ENCODE measurements at regions not wholly inside any gene's neighbourhood (a gene's known extent, or its start where the extent isn't known, plus 50 kb on each side); places are given as distances from the start of the nearest gene placed in this dataset.

GRCh38 chr1:199685369-199685768 is 342.1 kb upstream of the NR5A2 start:
- in situ Hi-C loops (cut with HindIII; ENCODE audit: low pct_unique_long_range_greater_than_20kb, low sequenced_read_pairs) = no loop called here
- peaks cover 28% of the 10 kb centered on the region for H3K4me1 ChIP-seq (ENCODE audit: control insufficient read depth, insufficient read depth, low read length)
- no peaks in the 10 kb centered on the region for H3K36me3 ChIP-seq (ENCODE audit: control insufficient read depth, insufficient read depth, low read length)
- CTCF ChIA-PET = interaction anchor here (0.6 to 1.0 kb wide), 6 partner anchors 92 to 802 kb away, joined by 3 to 8 read pairs (median 3); no protein-coding TSS in a partner anchor
- intact Hi-C loops (cut with micrococcal nuclease; ENCODE audit: unreplicated experiment) = loop anchor here (2.0 to 10.0 kb wide), 5 partner anchors 359 to 825 kb away; no protein-coding TSS in a partner anchor
- POLR2A ChIA-PET = no interaction called here
- DNase-seq (ENCODE audit: low read depth, low spot score) (peak; percentile 32), ATAC-seq (peak; percentile 85)
- no TSS peak for BruUV-seq (replicated peaks)
- no peak for TF ChIP-seq REST (IDR thresholded peaks at IDR 0.05; ENCODE audit: insufficient read depth in 1 of 2, low read depth in 2 of 2, low read length in 1 of 2)
- no peak for TF ChIP-seq POLR2AphosphoS5 (IDR thresholded peaks at IDR 0.05; ENCODE audit: low read depth, low read length)
- TF ChIP-seq SIN3A (IDR thresholded peaks at IDR 0.05; ENCODE audit: borderline replicate concordance, insufficient read depth, low read depth, low read length) = no peak
- no peak for TF ChIP-seq TCF7L2 (IDR thresholded peaks at IDR 0.05; ENCODE audit: low read depth, low read length)
- TF ChIP-seq CTCF (IDR thresholded peaks at IDR 0.05) = no peak
- no peaks in the 10 kb centered on the region for H3K27me3 ChIP-seq (ENCODE audit: control insufficient read depth, insufficient read depth, low read length)
- H3K9me3 ChIP-seq (ENCODE audit: control insufficient read depth, insufficient read depth, low read depth, low read length) = no peaks in the 10 kb centered on the region
- H3K27ac ChIP-seq (ENCODE audit: low read length) = peak overlapping the region; percentile 44
- no peak overlapping the region for H3K4me3 ChIP-seq (ENCODE audit: low read depth in 2 of 2, low read length in 2 of 2)

GRCh38 chr1:199687321-199687720 is 340.2 kb upstream of the NR5A2 start:
- peaks cover 28% of the 10 kb centered on the region for H3K4me1 ChIP-seq (ENCODE audit: control insufficient read depth, insufficient read depth, low read length)
- TF ChIP-seq TCF7L2 (IDR thresholded peaks at IDR 0.05; ENCODE audit: low read depth, low read length) = no peak
- TF ChIP-seq SIN3A (IDR thresholded peaks at IDR 0.05; ENCODE audit: borderline replicate concordance, insufficient read depth, low read depth, low read length) = no peak
- ChIA-PET CTCF (no interaction called here), POLR2A (interaction anchor here (0.6 kb wide), 1 partner anchor 806 kb away, joined by 3 read pairs; no protein-coding TSS in a partner anchor)
- ATAC-seq = no peak
- in situ Hi-C loops (cut with HindIII; ENCODE audit: low pct_unique_long_range_greater_than_20kb, low sequenced_read_pairs) (no loop called here), intact Hi-C loops (cut with micrococcal nuclease; ENCODE audit: unreplicated experiment) (loop anchor here (10.0 kb wide), 4 partner anchors 357 to 797 kb away; no protein-coding TSS in a partner anchor)
- H3K27ac ChIP-seq (ENCODE audit: low read length) = peak overlapping the region; percentile 14; the same call in 1 of the 2 replicates
- H3K27me3 ChIP-seq (ENCODE audit: control insufficient read depth, insufficient read depth, low read length) = no peaks in the 10 kb centered on the region
- H3K4me3 ChIP-seq (ENCODE audit: low read depth in 2 of 2, low read length in 2 of 2) = no peak overlapping the region
- H3K9me3 ChIP-seq (ENCODE audit: control insufficient read depth, insufficient read depth, low read depth, low read length) = no peaks in the 10 kb centered on the region
- DNase-seq (ENCODE audit: low read depth, low spot score) = no peak
- no peaks in the 10 kb centered on the region for H3K36me3 ChIP-seq (ENCODE audit: control insufficient read depth, insufficient read depth, low read length)
- BruUV-seq (replicated peaks) = no TSS peak

- POLR2A ChIA-PET = interaction anchor here (0.6 kb wide), 1 partner anchor 806 kb away, joined by 3 read pairs; no protein-coding TSS in a partner anchor
- Histone ChIP-seq H3K4me1 (ENCODE audit: control insufficient read depth, insufficient read depth, low read length) (peaks cover 28% of the 10 kb centered on the region), H3K27me3 (ENCODE audit: control insufficient read depth, insufficient read depth, low read length) (no peaks in the 10 kb centered on the region), H3K4me3 (ENCODE audit: low read depth in 2 of 2, low read length in 2 of 2) (no peak overlapping the region), H3K9me3 (ENCODE audit: control insufficient read depth, insufficient read depth, low read depth, low read length) (no peaks in the 10 kb centered on the region), H3K36me3 (ENCODE audit: control insufficient read depth, insufficient read depth, low read length) (no peaks in the 10 kb centered on the region), H3K27ac (ENCODE audit: low read length) (no peak overlapping the region)
- DNase-seq (ENCODE audit: low read depth, low spot score) (no peak), ATAC-seq (no peak)
- BruUV-seq (replicated peaks) = no TSS peak
- in situ Hi-C loops (cut with HindIII; ENCODE audit: low pct_unique_long_range_greater_than_20kb, low sequenced_read_pairs) (no loop called here), intact Hi-C loops (cut with micrococcal nuclease; ENCODE audit: unreplicated experiment) (loop anchor here (10.0 kb wide), 4 partner anchors 357 to 797 kb away; no protein-coding TSS in a partner anchor)
- TF ChIP-seq SIN3A (IDR thresholded peaks at IDR 0.05; ENCODE audit: borderline replicate concordance, insufficient read depth, low read depth, low read length) = no peak
- no peak for TF ChIP-seq POLR2AphosphoS5 (IDR thresholded peaks at IDR 0.05; ENCODE audit: low read depth, low read length)
- no peak for TF ChIP-seq TCF7L2 (IDR thresholded peaks at IDR 0.05; ENCODE audit: low read depth, low read length)
- TF ChIP-seq REST (IDR thresholded peaks at IDR 0.05; ENCODE audit: insufficient read depth in 1 of 2, low read depth in 2 of 2, low read length in 1 of 2) = no peak
- no peak for TF ChIP-seq CTCF (IDR thresholded peaks at IDR 0.05)
- CTCF ChIA-PET = no interaction called here
Observed at GRCh38 chr1:199688133-199688676, 339.3 kb upstream of the NR5A2 start.
